ENCODE measurements at regions not wholly inside any gene's neighbourhood (a gene's known extent, or its start where the extent isn't known, plus 50 kb on each side); places are given as distances from the start of the nearest gene placed in this dataset.
"Not testable (repeated sequence)": the region's sequence is repeated elsewhere in the genome, so short reads cannot be mapped to it uniquely, and the experiment has no call there.

- Histone ChIP-seq H3K36me3 (no peaks in the 10 kb centered on the region), H3K27me3 (no peaks in the 10 kb centered on the region), H3K27ac (no peak overlapping the region), H3K4me1 (peaks cover 10% of the 10 kb centered on the region), H3K9me3 (replicated peaks) (no peaks in the 10 kb centered on the region), H3K4me3 (no peak overlapping the region)
- no peak for DNase-seq
Measured at GRCh38 chr12:17020765-17021164, 414.8 kb upstream of the LMO3 start.

GRCh38 chr12:17017402-17017801, 411.4 kb upstream of the LMO3 start:
- no peaks in the 10 kb centered on the region for H3K36me3 ChIP-seq
- no peak for DNase-seq
- no peaks in the 10 kb centered on the region for H3K27me3 ChIP-seq

GRCh38 chr12:17016116-17016864, 410.3 kb upstream of the LMO3 start:
- no peaks in the 10 kb centered on the region for H3K27me3 ChIP-seq
- no peak overlapping the region for H3K4me3 ChIP-seq
- H3K36me3 ChIP-seq = no peaks in the 10 kb centered on the region
- peaks cover 12% of the 10 kb centered on the region for H3K4me1 ChIP-seq
- no peaks in the 10 kb centered on the region; the same call in 1 of the 2 replicates for H3K9me3 ChIP-seq (replicated peaks)
- peak; percentile 45 to 51 for DNase-seq
- H3K27ac ChIP-seq = 0 out of 2 replicates have a peak overlapping the region, but pooled peaks have one; percentile 21

More at GRCh38 chr12:17017402-17017801, 411.4 kb upstream of the LMO3 start:
- H3K4me1 ChIP-seq = peaks cover 12% of the 10 kb centered on the region
- H3K4me3 ChIP-seq = no peak overlapping the region
- no peak overlapping the region for H3K27ac ChIP-seq
- no peaks in the 10 kb centered on the region; the same call in 1 of the 2 replicates for H3K9me3 ChIP-seq (replicated peaks)

- Histone ChIP-seq H3K36me3 (no peaks in the 10 kb centered on the region), H3K4me3 (no peak overlapping the region), H3K27ac (0 out of 2 replicates have a peak overlapping the region, but pooled peaks have one; percentile 21), H3K4me1 (peaks cover 12% of the 10 kb centered on the region), H3K27me3 (no peaks in the 10 kb centered on the region), H3K9me3 (replicated peaks) (no peaks in the 10 kb centered on the region; the same call in 1 of the 2 replicates)
- DNase-seq = no peak
Measured at GRCh38 chr12:17015501-17015900, 409.5 kb upstream of the LMO3 start.

- not testable (repeated sequence) for H3K27ac ChIP-seq; H3K4me1 ChIP-seq; H3K27me3 ChIP-seq; H3K4me3 ChIP-seq; DNase-seq; H3K36me3 ChIP-seq; H3K9me3 ChIP-seq (replicated peaks)
Measured at GRCh38 chr12:17007442-17008040, 401.6 kb upstream of the LMO3 start.

- not testable (repeated sequence) for H3K36me3 ChIP-seq, H3K4me1 ChIP-seq
Measured at GRCh38 chr12:16998538-16998937, 392.6 kb upstream of the LMO3 start.

GRCh38 chr12:16984484-16984883, 378.5 kb upstream of the LMO3 start:
- Histone ChIP-seq H3K9me3 (replicated peaks) (peaks cover 7% of the 10 kb centered on the region; the same call in 1 of the 2 replicates), H3K27me3 (no peaks in the 10 kb centered on the region), H3K27ac (no peak overlapping the region), H3K4me1 (peaks cover 4% of the 10 kb centered on the region; the same call in 1 of the 2 replicates), H3K4me3 (no peak overlapping the region), H3K36me3 (no peaks in the 10 kb centered on the region)
- DNase-seq = no peak

More at GRCh38 chr12:16998538-16998937, 392.6 kb upstream of the LMO3 start:
- H3K9me3 ChIP-seq (replicated peaks); H3K4me3 ChIP-seq; H3K27me3 ChIP-seq; H3K27ac ChIP-seq; DNase-seq: not testable (repeated sequence)

- no peaks in the 10 kb centered on the region for H3K36me3 ChIP-seq
- peaks cover 35% of the 10 kb centered on the region for H3K4me1 ChIP-seq
- H3K9me3 ChIP-seq (replicated peaks) = peaks cover 1% of the 10 kb centered on the region; the same call in 1 of the 2 replicates
Measured at GRCh38 chr12:16972923-16973770, 367.2 kb upstream of the LMO3 start.

GRCh38 chr12:16962889-16963288, 356.9 kb upstream of the LMO3 start:
- no peaks in the 10 kb centered on the region for H3K9me3 ChIP-seq (replicated peaks)
- DNase-seq = no peak
- H3K4me3 ChIP-seq = no peak overlapping the region
- H3K27ac ChIP-seq = no peak overlapping the region
- H3K36me3 ChIP-seq = no peaks in the 10 kb centered on the region
- no peaks in the 10 kb centered on the region for H3K27me3 ChIP-seq
- no peaks in the 10 kb centered on the region for H3K4me1 ChIP-seq

More at GRCh38 chr12:16972923-16973770, 367.2 kb upstream of the LMO3 start:
- Histone ChIP-seq H3K27ac (peak overlapping the region; percentile 98), H3K4me3 (peak overlapping the region; percentile 1; the same call in 1 of the 2 replicates), H3K27me3 (no peaks in the 10 kb centered on the region)
- peak; percentile 93 to 99 for DNase-seq

- H3K27me3 ChIP-seq = no peaks in the 10 kb centered on the region
- H3K9me3 ChIP-seq (replicated peaks) = 0 out of 2 replicates have a peak, but pooled peaks cover 3% of the 10 kb centered on the region
- H3K4me1 ChIP-seq = no peaks in the 10 kb centered on the region
- H3K27ac ChIP-seq = no peak overlapping the region
- H3K36me3 ChIP-seq = no peaks in the 10 kb centered on the region
- DNase-seq = no peak
- H3K4me3 ChIP-seq = no peak overlapping the region
Measured at GRCh38 chr12:16955083-16955657, 349.2 kb upstream of the LMO3 start.

GRCh38 chr12:16949871-16950667, 344.1 kb upstream of the LMO3 start:
- peak in 1 of 2 experiments; percentile 15 for DNase-seq
- no peaks in the 10 kb centered on the region for H3K4me1 ChIP-seq
- H3K9me3 ChIP-seq (replicated peaks) = no peaks in the 10 kb centered on the region
- H3K36me3 ChIP-seq = no peaks in the 10 kb centered on the region
- no peak overlapping the region for H3K27ac ChIP-seq
- H3K4me3 ChIP-seq = no peak overlapping the region
- no peaks in the 10 kb centered on the region for H3K27me3 ChIP-seq

GRCh38 chr12:16949371-16949770, 343.4 kb upstream of the LMO3 start:
- Histone ChIP-seq H3K36me3 (no peaks in the 10 kb centered on the region), H3K9me3 (replicated peaks) (no peaks in the 10 kb centered on the region), H3K4me3 (no peak overlapping the region), H3K27me3 (no peaks in the 10 kb centered on the region), H3K27ac (no peak overlapping the region), H3K4me1 (no peaks in the 10 kb centered on the region)
- no peak for DNase-seq

GRCh38 chr12:16946704-16947103, 340.7 kb upstream of the LMO3 start:
- DNase-seq = no peak
- H3K9me3 ChIP-seq (replicated peaks) = no peaks in the 10 kb centered on the region
- no peaks in the 10 kb centered on the region for H3K4me1 ChIP-seq
- no peak overlapping the region for H3K27ac ChIP-seq
- no peaks in the 10 kb centered on the region for H3K36me3 ChIP-seq
- no peak overlapping the region for H3K4me3 ChIP-seq
- H3K27me3 ChIP-seq = no peaks in the 10 kb centered on the region
